GM23338 (cell line): ENCODE measurements at regions not wholly inside any gene's neighbourhood (a gene's known extent, or its start where the extent isn't known, plus 50 kb on each side); places are given as distances from the start of the nearest gene placed in this dataset.

ENCODE experiments used
- ATAC-seq: fragments of 200-7000 bp; cut with Tn5 transposase; 3 replicates; pipeline ENCODE4 v1.9.1; 2020
- DNase-seq: peaks from one replicate; pipeline ENCODE4 v3.0.0-alpha.2; 2015; ENCODE audit warnings: low spot score
- H2AFZ ChIP-seq: fragments of 200-600 bp; sonication (generic); 2 replicates; pipeline ENCODE4 v1.8.0; 2016; ENCODE audit warnings: antibody characterized with exemption, mild to moderate bottlenecking, moderate library complexity
- H3F3A ChIP-seq: fragments of 200-600 bp; sonication (generic); replicated peaks from 2 replicates; pipeline ENCODE4 v1.8.0; 2017; ENCODE audit warnings: antibody characterized with exemption, mixed run types, low read depth
- H3K27ac ChIP-seq: fragments of 200-600 bp; sonication (generic); 2 replicates; pipeline ENCODE4 v1.6.1; 2016; ENCODE audit warnings: low read depth
- H3K27me3 ChIP-seq: fragments of 200-600 bp; sonication (generic); 2 replicates; pipeline ENCODE4 v1.8.0; 2016; ENCODE audit warnings: mild to moderate bottlenecking, mixed run types, moderate library complexity; ENCODE audit not compliant: insufficient read depth
- H3K36me3 ChIP-seq: fragments of 200-600 bp; sonication (generic); 2 replicates; pipeline ENCODE4 v1.8.0; 2016; ENCODE audit warnings: mild to moderate bottlenecking; ENCODE audit not compliant: insufficient read depth
- H3K4me1 ChIP-seq: fragments of 200-600 bp; sonication (generic); 2 replicates; pipeline ENCODE4 v1.8.0; 2016; ENCODE audit warnings: mild to moderate bottlenecking, moderate library complexity; ENCODE audit not compliant: insufficient read depth
- H3K4me2 ChIP-seq: fragments of 200-600 bp; sonication (generic); 2 replicates; pipeline ENCODE4 v1.7.1; 2017; ENCODE audit warnings: mixed run types
- H3K4me3 ChIP-seq: fragments of 200-600 bp; sonication (generic); 2 replicates; pipeline ENCODE4 v1.6.1; 2016; ENCODE audit warnings: mixed run types
- H3K79me2 ChIP-seq: fragments of 200-600 bp; sonication (generic); replicated peaks from 2 replicates; pipeline ENCODE4 v1.8.0; 2017; ENCODE audit warnings: mild to moderate bottlenecking; ENCODE audit not compliant: insufficient read depth
- H3K9me2 ChIP-seq: fragments of 200-600 bp; sonication (generic); 2 replicates; pipeline ENCODE4 v1.8.0; 2017; ENCODE audit not compliant: insufficient read depth
- H4K20me1 ChIP-seq: fragments of 200-600 bp; sonication (generic); replicated peaks from 2 replicates; pipeline ENCODE4 v1.8.0; 2017; ENCODE audit warnings: mild to moderate bottlenecking; ENCODE audit not compliant: insufficient read depth
- H3K27ac Mint-ChIP-seq: 2 replicates; pipeline ENCODE4 v1.8.0; 2020; ENCODE audit warnings: inconsistent platforms, mild to moderate bottlenecking, moderate library complexity, mixed read lengths
- H3K27me3 Mint-ChIP-seq: 3 replicates; pipeline ENCODE4 v1.8.0; 2022; ENCODE audit warnings: low read depth, mild to moderate bottlenecking, moderate library complexity, mixed read lengths, inconsistent platforms; ENCODE audit not compliant: insufficient read depth, poor library complexity
- H3K36me3 Mint-ChIP-seq: 3 replicates; pipeline ENCODE4 v1.8.0; 2021; ENCODE audit warnings: low read depth, mild to moderate bottlenecking, inconsistent platforms, moderate library complexity, mixed read lengths
- H3K4me1 Mint-ChIP-seq: 3 replicates; pipeline ENCODE4 v1.8.0; 2020; ENCODE audit warnings: mild to moderate bottlenecking, inconsistent platforms, mixed read lengths
- H3K4me3 Mint-ChIP-seq: 3 replicates; pipeline ENCODE4 v1.8.0; 2021; ENCODE audit warnings: moderate library complexity, mild to moderate bottlenecking, inconsistent platforms, mixed read lengths
- H3K9me3 Mint-ChIP-seq: 3 replicates; pipeline ENCODE4 v1.8.0; 2020; ENCODE audit warnings: moderate library complexity, mild to moderate bottlenecking, inconsistent platforms, mixed read lengths
- CREB1 ChIP-seq: fragments of 250-450 bp; sonication (Bioruptor Pico); IDR thresholded peaks from 2 replicates; pipeline ENCODE4 v1.5.0; 2020; ENCODE audit warnings: low read depth, mild to moderate bottlenecking, moderate library complexity
- CTCF ChIP-seq, 2 experiments: fragments of 200-600 bp in 1 of 2; sonication (generic) in 1 of 2; conservative IDR thresholded peaks; 2 replicates each; pipeline versions ENCODE4 v1.5.1 to v1.6.1; 2016 to 2017; ENCODE audit warnings: antibody characterized with exemption in 2 of 2, low read depth in 2 of 2, mild to moderate bottlenecking in 2 of 2, moderate library complexity in 1 of 2
- ETS1 ChIP-seq: IDR thresholded peaks from 2 replicates; pipeline ENCODE4 v1.6.1; 2016; ENCODE audit warnings: antibody characterized with exemption
- EZH2 ChIP-seq: fragments of 200-600 bp; sonication (generic); IDR thresholded peaks from one replicate; pipeline ENCODE4 v1.8.0; 2017; ENCODE audit warnings: antibody characterized with exemption, mild to moderate bottlenecking, low read depth; ENCODE audit not compliant: unreplicated experiment
- EZH2phosphoT487 ChIP-seq: fragments of 200-600 bp; sonication (generic); IDR thresholded peaks from one replicate; pipeline ENCODE4 v1.8.1; 2018; ENCODE audit warnings: antibody characterized with exemption; ENCODE audit not compliant: unreplicated experiment
- JUNB ChIP-seq: IDR thresholded peaks from one replicate; pipeline ENCODE4 v1.6.1; 2016; ENCODE audit warnings: antibody characterized with exemption; ENCODE audit not compliant: unreplicated experiment
- NANOG ChIP-seq: IDR thresholded peaks from 2 replicates; pipeline ENCODE4 v1.6.1; 2016; ENCODE audit warnings: antibody characterized with exemption, borderline replicate concordance
- POLR2AphosphoS5 ChIP-seq: IDR thresholded peaks from 2 replicates; pipeline ENCODE4 v1.6.1; 2016; ENCODE audit warnings: antibody characterized with exemption, low read depth
- REST ChIP-seq: IDR thresholded peaks from one replicate; pipeline ENCODE4 v1.6.1; 2018; ENCODE audit warnings: antibody characterized with exemption; ENCODE audit not compliant: unreplicated experiment
- STAT1 ChIP-seq: IDR thresholded peaks from one replicate; pipeline ENCODE4 v1.6.1; 2016; ENCODE audit warnings: antibody characterized with exemption; ENCODE audit not compliant: unreplicated experiment
- ZNF114 ChIP-seq: fragments of 250-450 bp; sonication (Bioruptor Pico); IDR thresholded peaks from 2 replicates; pipeline ENCODE4 v1.5.0; 2020; ENCODE audit warnings: mild to moderate bottlenecking, moderate library complexity
- ZNF331 ChIP-seq: fragments of 250-450 bp; sonication (Bioruptor Pico); IDR thresholded peaks from 2 replicates; pipeline ENCODE4 v1.5.0; 2020; ENCODE audit warnings: low read depth, mild to moderate bottlenecking, moderate library complexity
- ZNF462 ChIP-seq: fragments of 250-450 bp; sonication (Bioruptor Pico); IDR thresholded peaks from 2 replicates; pipeline ENCODE4 v1.5.0; 2020; ENCODE audit warnings: mild to moderate bottlenecking, moderate library complexity

GRCh38 chr6:132132924-132133639 is 181.9 kb upstream of the CCN2 start:
- Mint-ChIP-seq H3K9me3 (no peaks in the 10 kb centered on the region), H3K36me3 (no peaks in the 10 kb centered on the region), H3K27me3 (no peaks in the 10 kb centered on the region), H3K4me1 (peaks cover 36% of the 10 kb centered on the region), H3K27ac (no peak overlapping the region), H3K4me3 (no peak overlapping the region)
- H3K4me1 ChIP-seq = peaks cover 39% of the 10 kb centered on the region
- peak overlapping the region; percentile 21 for H3K4me2 ChIP-seq
- no peak overlapping the region for H3K4me3 ChIP-seq
- H3K9me2 ChIP-seq = 0 out of 2 replicates have a peak, but pooled peaks cover 3% of the 10 kb centered on the region
- TF ChIP-seq ZNF462 (CRISPR knock-in tag) (no peak), JUNB (no peak), STAT1 (no peak), CTCF (conservative IDR thresholded peaks at IDR 0.05; ENCODE audit: low read depth in 2 of 2) (no peak), EZH2 (no peak), ETS1 (no peak), CREB1 (no peak), NANOG (no peak), ZNF331 (CRISPR knock-in tag) (no peak), POLR2AphosphoS5 (no peak), REST (no peak), EZH2phosphoT487 (no peak), ZNF114 (CRISPR knock-in tag) (no peak)
- no peaks in the 10 kb centered on the region for H3K36me3 ChIP-seq
- no peak overlapping the region for H3K27ac ChIP-seq
- no peaks in the 10 kb centered on the region for H3K79me2 ChIP-seq
- H3F3A ChIP-seq = no peaks in the 10 kb centered on the region
- H2AFZ ChIP-seq = peak overlapping the region; percentile 53
- DNase-seq (peak; percentile 15), ATAC-seq (peak; percentile 53)
- no peaks in the 10 kb centered on the region for H3K27me3 ChIP-seq
- no peaks in the 10 kb centered on the region for H4K20me1 ChIP-seq
